GM21360 (cell line): ENCODE measurements at regions not wholly inside any gene's neighbourhood (a gene's known extent, or its start where the extent isn't known, plus 50 kb on each side); places are given as distances from the start of the nearest gene placed in this dataset.

Experiments used
- ATAC-seq: cut with Tn5 transposase; IDR thresholded peaks from one replicate; pipeline ENCODE4 v1.9.1; 2021; ENCODE audit warnings: mild to moderate bottlenecking, moderate library complexity; ENCODE audit not compliant: unreplicated experiment

GRCh38 chr13:103331924-103332323 is 265.7 kb upstream of the SLC10A2 start:
- ATAC-seq, result no peak

DNA sequence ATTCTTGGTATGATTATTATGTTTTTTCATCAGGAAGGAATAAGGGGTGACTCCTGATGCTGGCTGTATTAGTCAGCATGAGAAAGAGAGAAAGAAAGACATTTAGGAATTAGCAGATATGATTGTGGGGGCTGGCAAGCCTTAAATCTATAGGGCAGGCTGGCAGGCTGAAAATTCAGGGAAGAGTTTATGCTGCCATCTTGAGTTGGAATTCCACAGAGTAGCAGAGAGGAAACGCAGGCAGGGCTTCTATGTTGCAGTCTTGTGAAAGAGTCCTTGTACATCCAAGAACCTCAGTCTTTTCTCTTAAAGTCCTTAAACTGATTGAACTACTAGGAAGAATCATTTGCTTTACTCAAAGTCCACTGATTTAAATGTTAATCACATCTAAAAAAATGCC is 262.7 kb upstream of the SLC10A2 start:
- no peak for ATAC-seq

DNA sequence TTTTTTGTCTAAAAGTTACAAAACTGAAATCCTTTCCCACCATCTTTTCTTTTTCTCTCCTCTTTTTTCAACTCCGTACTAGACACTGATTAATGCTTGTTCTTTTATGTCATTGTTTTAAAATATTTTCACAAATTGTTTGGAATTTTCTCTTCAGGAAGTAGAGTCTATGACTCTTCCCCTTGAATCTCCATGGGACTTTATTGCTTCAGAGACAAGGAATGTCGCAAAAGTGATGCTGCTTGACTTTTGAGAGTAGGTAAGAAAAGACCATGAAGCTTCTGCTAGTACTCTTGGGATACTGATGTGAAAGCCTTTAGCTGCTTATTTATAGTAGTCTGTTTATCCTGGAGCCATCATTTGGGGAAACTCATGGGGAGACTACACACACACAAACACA is 260.1 kb upstream of the SLC10A2 start:
- no peak for ATAC-seq

- ATAC-seq, result no peak
Measured at GRCh38 chr13:103325672-103326071, 259.5 kb upstream of the SLC10A2 start.

DNA sequence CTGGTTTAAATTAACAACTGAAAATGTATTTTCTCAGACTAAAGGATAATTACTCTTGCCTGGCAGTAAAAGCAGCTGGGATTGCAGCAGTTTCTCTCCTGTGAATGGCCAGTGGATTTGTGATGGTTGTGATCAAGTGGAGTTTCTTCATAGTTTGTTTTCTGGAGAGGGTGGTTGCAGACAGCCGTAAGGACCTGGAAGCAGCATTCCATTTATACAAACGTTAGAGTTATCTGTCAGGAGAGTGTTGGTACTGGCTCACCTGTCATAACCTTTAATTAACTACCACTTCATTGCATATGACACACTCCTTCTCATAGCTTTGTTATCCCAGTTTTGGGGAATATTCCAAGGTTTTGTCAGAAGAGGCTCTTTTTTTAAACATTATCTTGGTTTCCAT is 258.4 kb upstream of the SLC10A2 start:
- no peak for ATAC-seq

GRCh38 chr13:103315711-103316110 is 249.5 kb upstream of the SLC10A2 start:
- no peak for ATAC-seq

DNA sequence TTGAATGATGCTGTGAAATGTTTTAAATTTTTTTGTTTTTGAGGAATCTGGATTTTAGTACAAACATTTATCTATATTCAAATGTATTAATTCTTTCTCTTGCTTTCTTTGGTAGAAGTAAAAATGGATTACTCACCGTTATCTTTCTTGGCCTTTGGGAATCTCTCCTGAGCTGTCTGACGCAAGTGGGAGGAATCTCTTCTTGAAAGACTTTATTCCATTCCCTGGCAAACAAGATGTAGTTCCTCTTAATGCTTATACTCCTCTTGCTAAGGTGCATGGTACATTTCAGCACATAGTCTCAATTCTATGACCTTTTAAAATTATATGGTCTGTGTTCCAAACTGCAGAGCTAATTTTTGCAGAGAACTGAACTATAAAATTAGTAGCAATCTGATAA is 246.2 kb upstream of the SLC10A2 start:
- no peak for ATAC-seq

GRCh38 chr13:103308667-103309066 is 242.4 kb upstream of the SLC10A2 start:
- ATAC-seq, result no peak

DNA sequence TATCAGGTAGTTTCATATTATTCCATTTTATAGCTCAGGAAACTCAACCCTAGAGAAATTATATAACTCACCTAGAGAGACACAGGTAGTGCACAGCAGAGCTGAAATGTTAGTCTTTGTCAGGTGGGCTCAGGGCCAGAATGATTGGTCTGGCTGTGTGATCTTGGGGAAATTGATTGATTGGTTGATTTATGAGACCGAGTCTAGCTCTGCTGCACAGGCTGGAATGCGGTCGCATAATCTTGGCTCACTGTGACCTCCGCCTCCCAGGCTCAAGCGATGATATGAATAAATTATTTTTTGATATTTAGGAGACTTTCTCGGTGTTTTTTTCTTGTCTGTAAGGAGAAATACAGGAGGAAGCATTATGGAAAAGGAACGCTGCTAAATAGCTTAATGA is 239.9 kb upstream of the SLC10A2 start:
- no peak for ATAC-seq

DNA sequence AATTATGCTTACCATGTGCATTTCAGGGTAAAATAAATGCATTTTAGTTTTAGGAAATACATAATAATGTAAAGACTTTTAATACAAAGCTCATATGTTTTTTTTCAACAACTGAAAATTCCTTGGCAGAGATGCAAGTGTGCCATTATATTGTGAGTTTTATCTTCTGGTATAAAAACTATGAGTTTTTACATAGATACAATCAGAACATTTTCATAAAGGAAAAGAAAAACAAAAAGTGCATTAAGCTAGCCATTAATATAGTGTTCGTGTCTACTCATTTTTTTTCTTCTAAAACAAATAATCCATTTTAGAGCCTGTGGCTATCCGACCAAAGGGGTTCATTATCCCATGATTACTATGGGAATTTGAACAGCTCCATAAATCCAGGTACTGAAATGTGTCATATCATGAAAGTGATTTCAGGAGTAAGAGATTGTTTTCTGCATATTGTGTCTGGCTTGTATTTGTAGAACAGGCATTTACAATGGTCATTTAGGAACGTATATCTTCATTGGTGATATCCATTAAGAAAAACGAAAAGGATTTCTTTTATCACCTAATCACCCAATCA is 236.9 kb upstream of the SLC10A2 start:
- no peak for ATAC-seq

- no peak for ATAC-seq
Measured at GRCh38 chr13:103302676-103303075, 236.5 kb upstream of the SLC10A2 start.

DNA sequence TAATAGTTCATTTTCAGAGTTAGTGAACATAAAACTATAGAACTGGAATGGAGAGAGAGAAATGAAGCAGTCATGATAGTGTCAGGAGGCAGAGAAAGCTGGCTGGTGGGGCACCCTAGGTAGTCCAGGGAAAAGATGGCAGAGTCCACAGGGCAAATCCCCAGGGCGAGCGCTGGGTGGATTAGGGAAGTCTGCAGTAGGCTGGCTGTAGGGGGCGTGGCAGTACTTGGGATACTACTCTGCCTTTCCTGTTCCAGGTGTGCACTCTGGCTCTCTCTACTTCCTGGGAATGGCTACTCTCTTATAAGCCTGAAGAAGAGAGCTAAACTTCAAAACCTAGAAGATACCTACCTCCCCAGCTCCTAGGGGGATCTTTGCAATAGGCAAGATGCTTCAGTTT is 232.9 kb upstream of the SLC10A2 start:
- ATAC-seq, result no peak

DNA sequence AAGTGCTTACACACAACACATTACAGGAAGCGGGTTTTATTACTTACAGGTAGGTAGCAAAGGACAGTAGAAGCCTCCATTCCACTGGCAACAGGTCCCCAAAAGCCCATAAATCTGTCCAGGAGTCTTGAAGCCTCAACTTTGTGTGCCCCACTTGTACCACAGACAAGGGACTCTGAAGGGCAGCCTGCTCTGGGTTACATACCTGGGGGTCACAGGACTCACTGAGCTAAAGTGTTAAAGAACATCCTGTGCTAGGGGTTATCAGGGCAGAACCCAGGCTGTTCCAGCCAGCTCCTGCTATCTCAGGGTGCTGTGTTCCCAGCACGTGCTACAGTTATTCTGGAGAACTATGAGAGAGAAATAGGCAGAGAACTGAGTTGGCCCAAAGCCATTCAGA is 230.9 kb upstream of the SLC10A2 start:
- ATAC-seq, result no peak

- ATAC-seq, result no peak
Measured at GRCh38 chr13:103291798-103292572, 225.8 kb upstream of the SLC10A2 start.

GRCh38 chr13:103291226-103291625 is 225.0 kb upstream of the SLC10A2 start:
- no peak for ATAC-seq

- ATAC-seq, result no peak
Measured at GRCh38 chr13:103289681-103290080, 223.5 kb upstream of the SLC10A2 start.

DNA sequence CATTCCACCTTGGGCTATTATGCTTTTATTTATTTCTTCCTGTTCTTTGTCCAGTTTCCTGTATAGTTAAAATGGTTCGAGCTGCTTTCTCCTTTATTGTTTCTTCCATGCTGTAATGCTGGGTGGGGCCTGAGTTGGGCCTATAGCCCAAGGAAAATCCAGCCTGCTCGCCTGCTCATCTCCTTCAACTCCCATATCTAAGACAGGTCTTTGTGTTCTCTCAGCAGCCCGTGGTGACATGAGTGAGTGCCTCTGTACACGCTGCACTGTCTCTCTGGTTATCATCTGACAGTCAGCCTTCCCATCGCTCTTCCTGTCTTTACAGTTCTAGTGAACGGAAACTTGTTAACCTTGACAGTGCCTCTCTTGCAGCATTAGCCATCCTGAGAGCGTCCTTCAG is 221.9 kb upstream of the SLC10A2 start:
- ATAC-seq, result no peak

DNA sequence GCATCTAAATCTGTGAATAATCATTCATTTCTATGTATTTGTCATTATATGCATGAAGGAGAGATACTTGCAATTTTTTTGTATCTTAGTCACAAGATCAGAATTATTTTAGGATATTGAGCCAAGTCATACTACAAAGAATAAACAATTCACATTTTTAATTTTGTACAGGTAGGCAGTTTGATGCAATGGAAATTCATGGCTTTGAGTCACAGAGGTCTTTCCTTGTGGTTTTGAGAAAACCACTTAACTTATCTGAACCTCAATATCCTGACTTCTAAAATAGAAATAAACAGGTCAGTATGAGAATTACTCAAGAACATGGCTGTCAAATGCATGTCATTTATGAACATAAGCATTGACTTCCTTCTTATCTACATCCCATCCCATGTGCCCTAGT is 221.4 kb upstream of the SLC10A2 start:
- ATAC-seq, result no peak

- no peak for ATAC-seq
Measured at GRCh38 chr13:103284466-103284865, 218.2 kb upstream of the SLC10A2 start.

DNA sequence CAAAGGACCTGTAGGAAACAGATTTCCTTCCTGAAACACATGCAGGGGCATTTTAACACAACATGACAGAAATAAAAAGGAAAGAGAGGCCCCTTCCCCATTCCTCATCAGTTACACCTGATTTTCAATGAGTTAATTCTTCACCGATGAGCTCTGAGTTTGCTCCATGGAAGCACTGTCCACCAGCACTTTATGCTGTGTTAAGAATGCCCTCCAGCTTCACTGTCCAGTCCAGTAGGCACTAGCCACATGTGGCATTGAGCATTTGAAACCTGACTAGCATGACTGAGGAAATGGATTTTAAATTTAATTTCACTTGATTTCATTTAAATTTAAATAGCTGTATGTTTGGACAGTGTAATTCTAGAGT is 217.2 kb upstream of the SLC10A2 start:
- ATAC-seq, result no peak

GRCh38 chr13:103282571-103283450 is 216.6 kb upstream of the SLC10A2 start:
- ATAC-seq, result peak; percentile 37
